GM12865 (cell line): ENCODE measurements at regions not wholly inside any gene's neighbourhood (a gene's known extent, or its start where the extent isn't known, plus 50 kb on each side); places are given as distances from the start of the nearest gene placed in this dataset.

Source experiments
- DNase-seq: peaks from one replicate; pipeline ENCODE4 v3.0.0; 2010; ENCODE audit warnings: low read depth
- H3K4me3 ChIP-seq: 2 replicates; pipeline ENCODE4 v1.5.1; 2011; ENCODE audit warnings: mild to moderate bottlenecking, low read depth, low read length, control low read depth
- TF ChIP-seq, protein P1 (sequence below): IDR thresholded peaks from 2 replicates; pipeline ENCODE4 v1.5.1; 2011; ENCODE audit warnings: low read length, control low read depth, low read depth, inconsistent platforms; ENCODE audit not compliant: insufficient read depth; ENCODE audit errors: missing control alignments

DNA sequence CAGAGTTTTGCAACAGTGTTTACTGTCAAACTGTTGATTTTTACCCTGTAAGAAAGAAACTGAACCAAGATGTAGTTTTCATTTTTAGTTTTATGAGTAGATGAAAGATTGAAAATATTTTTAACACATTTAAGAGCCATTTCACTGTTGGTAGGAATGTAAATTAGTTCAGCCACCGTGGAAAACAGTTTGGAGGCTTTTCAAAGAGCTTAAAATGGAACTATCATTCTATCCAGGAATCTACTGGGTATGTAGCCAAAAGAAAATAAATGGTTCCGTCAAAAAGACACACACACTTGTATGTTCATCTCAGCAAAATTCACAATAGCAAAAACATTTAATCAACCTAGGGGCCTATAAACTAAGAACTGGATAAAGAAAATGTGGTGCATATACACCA is 729.8 kb upstream of the CDH7 start:
- no peak overlapping the region for H3K4me3 ChIP-seq
- no peak for DNase-seq
- TF ChIP-seq, protein P1, sequence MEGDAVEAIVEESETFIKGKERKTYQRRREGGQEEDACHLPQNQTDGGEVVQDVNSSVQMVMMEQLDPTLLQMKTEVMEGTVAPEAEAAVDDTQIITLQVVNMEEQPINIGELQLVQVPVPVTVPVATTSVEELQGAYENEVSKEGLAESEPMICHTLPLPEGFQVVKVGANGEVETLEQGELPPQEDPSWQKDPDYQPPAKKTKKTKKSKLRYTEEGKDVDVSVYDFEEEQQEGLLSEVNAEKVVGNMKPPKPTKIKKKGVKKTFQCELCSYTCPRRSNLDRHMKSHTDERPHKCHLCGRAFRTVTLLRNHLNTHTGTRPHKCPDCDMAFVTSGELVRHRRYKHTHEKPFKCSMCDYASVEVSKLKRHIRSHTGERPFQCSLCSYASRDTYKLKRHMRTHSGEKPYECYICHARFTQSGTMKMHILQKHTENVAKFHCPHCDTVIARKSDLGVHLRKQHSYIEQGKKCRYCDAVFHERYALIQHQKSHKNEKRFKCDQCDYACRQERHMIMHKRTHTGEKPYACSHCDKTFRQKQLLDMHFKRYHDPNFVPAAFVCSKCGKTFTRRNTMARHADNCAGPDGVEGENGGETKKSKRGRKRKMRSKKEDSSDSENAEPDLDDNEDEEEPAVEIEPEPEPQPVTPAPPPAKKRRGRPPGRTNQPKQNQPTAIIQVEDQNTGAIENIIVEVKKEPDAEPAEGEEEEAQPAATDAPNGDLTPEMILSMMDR, result no peak

DNA sequence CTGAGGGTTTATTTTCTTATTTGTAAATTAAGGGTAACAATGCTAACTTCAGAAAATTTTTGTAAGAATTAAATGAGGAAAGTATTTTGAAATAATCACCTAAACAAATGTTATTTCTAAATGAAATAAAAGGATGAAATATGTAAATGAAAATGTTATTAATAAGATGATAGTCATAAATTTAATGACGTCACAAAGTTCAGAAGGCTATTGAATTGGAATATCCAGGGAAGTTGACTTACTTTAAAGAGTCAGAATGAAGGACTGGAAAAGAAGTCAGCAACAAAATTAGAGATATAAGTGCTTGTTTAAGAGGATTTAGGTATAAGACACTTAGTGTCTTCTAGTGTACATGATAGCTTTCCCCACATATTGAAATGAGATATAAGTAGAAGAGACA is 732.6 kb upstream of the CDH7 start:
- no peak for DNase-seq
- no peak overlapping the region for H3K4me3 ChIP-seq
- TF ChIP-seq, protein P1, result no peak

DNA sequence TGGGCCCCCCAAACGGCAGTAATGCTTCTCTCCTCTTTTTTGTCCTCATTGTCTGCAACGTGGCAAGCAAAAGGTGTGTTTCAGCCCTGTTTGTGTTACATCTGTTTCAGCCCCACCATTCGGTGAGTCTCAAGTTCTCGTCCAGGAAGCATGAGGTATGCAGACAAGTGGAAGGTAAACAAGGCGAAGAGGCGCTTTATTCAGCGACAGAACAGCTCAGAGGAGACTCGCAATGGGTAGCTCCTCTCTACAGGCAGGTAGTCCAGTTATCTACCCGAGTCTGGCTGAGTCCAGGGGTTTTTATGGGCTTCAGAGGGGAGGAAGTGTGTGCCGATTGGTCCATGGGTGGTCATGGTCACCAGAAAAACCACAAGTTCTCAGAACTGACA is 733.4 kb upstream of the CDH7 start:
- no peak for DNase-seq
- TF ChIP-seq, protein P1, result no peak
- H3K4me3 ChIP-seq, result no peak overlapping the region

DNA sequence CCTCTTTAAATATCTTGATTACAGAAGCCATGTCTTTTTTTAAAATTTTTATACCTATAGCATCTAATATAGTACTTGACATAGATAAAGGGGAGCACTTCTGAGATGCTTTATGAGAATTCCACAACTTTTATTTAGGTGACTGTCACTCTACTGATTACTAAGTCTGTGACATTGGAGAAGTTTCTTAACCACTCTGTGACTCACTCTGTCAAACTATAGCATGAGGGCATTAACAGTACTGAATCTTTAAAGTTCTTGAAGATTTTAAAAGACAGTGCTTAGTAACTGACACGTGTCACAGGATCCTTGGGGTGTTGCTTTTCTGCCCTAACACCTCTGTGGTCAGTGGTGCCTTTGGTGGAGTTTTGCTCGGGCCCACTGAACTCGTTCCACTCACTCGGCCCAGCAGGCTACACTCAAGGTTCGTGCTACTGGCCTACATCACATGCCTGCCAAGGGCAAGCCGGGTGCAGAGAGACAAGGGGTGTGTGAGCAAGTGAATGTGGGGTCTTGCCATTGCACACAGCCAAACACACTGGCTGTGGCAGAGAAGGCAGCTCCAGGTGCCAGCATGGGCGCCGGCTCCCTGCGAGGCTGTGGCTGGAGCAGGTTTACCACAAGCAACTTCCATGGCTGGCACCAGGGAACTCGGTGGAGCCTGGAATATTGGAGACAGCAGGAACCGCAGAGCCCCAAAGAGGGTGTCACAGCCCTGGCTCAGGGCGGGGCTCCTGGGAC is 734.0 kb upstream of the CDH7 start:
- H3K4me3 ChIP-seq, result no peak overlapping the region
- DNase-seq, result no peak
- TF ChIP-seq, protein P1, result no peak

DNA sequence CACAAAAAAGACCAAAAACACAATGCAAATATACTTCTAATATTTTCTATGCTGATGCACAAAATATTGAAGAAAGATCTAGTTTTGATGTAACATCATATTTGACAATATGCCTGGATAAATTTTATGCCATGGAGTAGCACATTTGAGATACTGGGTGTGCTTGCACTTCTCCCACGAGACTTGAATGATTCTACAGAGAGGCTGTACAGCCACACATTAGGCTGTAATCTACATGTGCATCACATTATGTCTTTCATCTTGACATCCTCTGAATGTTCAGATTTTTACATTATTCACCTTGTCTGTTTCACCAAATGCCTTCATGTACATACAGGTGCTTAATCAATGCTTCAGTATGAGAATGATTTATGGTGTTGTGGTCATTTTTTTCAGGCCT is 756.4 kb upstream of the CDH7 start:
- no peak overlapping the region for H3K4me3 ChIP-seq
- no peak for DNase-seq
- TF ChIP-seq, protein P1, result no peak

DNA sequence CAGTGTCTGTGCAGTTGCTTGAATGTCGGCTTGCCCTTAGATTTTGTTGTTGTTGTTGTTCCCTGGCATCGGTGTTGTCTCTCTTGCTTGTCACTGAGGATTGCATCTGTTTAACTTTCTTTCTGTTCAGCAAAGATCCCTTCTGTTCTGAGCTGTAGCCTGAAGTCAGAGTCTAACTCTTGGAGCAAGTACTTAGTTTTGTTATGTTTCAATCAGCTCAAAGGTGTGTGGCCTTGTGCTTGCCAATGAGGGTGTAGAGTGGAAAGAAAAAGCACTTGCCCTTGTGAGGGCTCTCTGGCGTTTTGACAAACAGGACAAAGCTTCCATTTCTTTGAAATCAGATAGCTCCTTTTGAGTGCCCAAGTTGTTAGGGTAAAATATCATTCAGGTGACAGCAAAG is 757.1 kb upstream of the CDH7 start:
- DNase-seq, result peak; percentile 2
- TF ChIP-seq, protein P1, result no peak
- H3K4me3 ChIP-seq, result no peak overlapping the region

DNA sequence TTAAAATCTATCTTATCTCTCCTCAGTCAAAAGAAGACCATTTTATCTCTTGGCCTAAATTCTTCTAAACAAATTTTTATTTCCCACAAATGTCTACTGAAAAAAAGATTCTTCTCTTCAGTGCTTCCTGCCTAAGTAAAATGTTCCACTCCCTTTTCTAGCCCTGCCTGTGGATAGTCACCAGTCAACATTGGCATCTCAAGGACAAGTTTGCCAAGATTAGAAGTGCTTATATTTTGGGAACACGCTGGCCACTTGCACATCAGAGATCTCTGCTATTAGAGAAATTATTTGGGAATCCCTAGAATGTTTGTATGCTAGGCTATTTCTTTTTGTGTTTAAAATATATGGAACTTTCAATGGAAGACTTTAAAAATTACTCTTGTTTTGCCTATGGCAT is 758.2 kb upstream of the CDH7 start:
- TF ChIP-seq, protein P1, result no peak
- no peak for DNase-seq

More for the DNA sequence above, 758.2 kb upstream of the CDH7 start:
- H3K4me3 ChIP-seq, result no peak overlapping the region
